ENCODE measurements at regions not wholly inside any gene's neighbourhood (a gene's known extent, or its start where the extent isn't known, plus 50 kb on each side); places are given as distances from the start of the nearest gene placed in this dataset.

DNA sequence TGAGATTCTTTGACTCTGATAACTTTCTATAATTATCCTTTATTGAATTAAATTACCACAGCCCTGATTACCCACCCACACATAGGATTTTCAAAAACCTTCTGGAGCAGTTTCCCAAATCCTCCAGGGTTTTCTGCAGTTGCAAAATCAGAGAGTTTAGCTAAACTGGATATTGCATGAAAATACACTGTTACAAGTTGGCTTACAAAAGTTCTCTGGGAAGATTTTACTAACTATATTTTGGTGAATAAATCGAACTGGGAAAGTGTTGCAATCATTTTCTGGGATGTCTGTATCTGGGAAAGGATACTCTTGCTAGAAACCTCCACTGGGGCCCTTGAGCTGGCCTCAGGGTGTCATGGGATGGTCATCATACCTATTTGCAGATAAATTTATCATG, 97.6 kb upstream of the STMND1 start:
- no peaks in the 10 kb centered on the region for H3K4me1 ChIP-seq
- intact Hi-C loops (cut with DNase I), result no loop called here
- H3K36me3 ChIP-seq, result no peaks in the 10 kb centered on the region
- TF ChIP-seq, protein P1, sequence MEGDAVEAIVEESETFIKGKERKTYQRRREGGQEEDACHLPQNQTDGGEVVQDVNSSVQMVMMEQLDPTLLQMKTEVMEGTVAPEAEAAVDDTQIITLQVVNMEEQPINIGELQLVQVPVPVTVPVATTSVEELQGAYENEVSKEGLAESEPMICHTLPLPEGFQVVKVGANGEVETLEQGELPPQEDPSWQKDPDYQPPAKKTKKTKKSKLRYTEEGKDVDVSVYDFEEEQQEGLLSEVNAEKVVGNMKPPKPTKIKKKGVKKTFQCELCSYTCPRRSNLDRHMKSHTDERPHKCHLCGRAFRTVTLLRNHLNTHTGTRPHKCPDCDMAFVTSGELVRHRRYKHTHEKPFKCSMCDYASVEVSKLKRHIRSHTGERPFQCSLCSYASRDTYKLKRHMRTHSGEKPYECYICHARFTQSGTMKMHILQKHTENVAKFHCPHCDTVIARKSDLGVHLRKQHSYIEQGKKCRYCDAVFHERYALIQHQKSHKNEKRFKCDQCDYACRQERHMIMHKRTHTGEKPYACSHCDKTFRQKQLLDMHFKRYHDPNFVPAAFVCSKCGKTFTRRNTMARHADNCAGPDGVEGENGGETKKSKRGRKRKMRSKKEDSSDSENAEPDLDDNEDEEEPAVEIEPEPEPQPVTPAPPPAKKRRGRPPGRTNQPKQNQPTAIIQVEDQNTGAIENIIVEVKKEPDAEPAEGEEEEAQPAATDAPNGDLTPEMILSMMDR (IDR thresholded peaks at IDR 0.05), result no peak
- no peaks in the 10 kb centered on the region for H3K9me3 ChIP-seq
- no peak for DNase-seq
- H3K27ac ChIP-seq, result no peak overlapping the region
- no peak overlapping the region for H3K4me3 ChIP-seq
- H3K9ac ChIP-seq (ENCODE audit: low read depth in 2 of 2, low read length in 2 of 2), result no peak overlapping the region
- no peaks in the 10 kb centered on the region for H3K27me3 ChIP-seq

DNA sequence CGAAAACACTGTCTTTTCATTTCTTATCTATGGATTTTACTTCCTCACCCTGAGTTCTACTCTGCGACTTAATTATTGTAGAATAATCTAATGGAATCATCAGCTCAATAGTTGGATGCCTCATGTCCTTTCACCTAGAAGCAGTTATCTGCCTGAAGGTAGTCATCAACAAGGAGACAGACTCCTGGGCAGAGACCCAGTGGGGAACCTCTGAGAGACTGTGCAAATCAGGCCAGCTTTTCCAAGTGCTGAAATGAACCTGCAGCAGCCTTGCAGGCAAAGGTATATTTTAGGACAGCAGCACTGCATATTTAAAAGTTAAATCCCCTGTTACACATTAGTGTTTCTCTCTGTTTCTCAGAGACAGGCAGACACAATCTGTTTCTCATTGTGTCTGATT, 99.7 kb upstream of the STMND1 start:
- Histone ChIP-seq H3K27ac (no peak overlapping the region), H3K9me3 (no peaks in the 10 kb centered on the region), H3K4me3 (no peak overlapping the region), H3K36me3 (no peaks in the 10 kb centered on the region), H3K27me3 (no peaks in the 10 kb centered on the region), H3K9ac (ENCODE audit: low read depth in 2 of 2, low read length in 2 of 2) (no peak overlapping the region), H3K4me1 (no peaks in the 10 kb centered on the region)
- DNase-seq, result no peak
- TF ChIP-seq, protein P1 (IDR thresholded peaks at IDR 0.05), result no peak
- intact Hi-C loops (cut with DNase I), result no loop called here

DNA sequence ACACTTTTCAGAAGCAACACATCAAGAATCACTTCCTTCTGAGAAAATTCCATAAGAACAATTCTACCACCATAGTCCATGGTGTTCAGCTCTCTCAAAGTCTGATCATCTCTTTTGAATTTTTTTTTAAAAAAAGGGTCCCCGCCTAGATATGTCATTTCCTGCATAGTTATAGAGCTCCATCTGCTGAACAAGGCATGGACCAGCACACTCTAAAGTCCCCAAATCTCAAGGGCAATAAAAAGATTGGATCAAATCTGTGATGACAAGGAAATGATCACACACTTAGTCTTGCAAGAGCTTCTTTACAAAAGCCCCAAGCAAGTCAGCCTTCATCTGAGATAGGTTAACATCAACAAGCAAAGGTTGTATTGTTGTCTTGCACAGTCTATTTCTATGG, 100.7 kb upstream of the STMND1 start:
- Histone ChIP-seq H3K36me3 (no peaks in the 10 kb centered on the region), H3K27ac (no peak overlapping the region), H3K27me3 (no peaks in the 10 kb centered on the region), H3K4me1 (no peaks in the 10 kb centered on the region), H3K9ac (ENCODE audit: low read depth in 2 of 2, low read length in 2 of 2) (no peak overlapping the region), H3K4me3 (no peak overlapping the region), H3K9me3 (no peaks in the 10 kb centered on the region)
- TF ChIP-seq, protein P1 (IDR thresholded peaks at IDR 0.05), result no peak
- no peak for DNase-seq
- intact Hi-C loops (cut with DNase I), result no loop called here

DNA sequence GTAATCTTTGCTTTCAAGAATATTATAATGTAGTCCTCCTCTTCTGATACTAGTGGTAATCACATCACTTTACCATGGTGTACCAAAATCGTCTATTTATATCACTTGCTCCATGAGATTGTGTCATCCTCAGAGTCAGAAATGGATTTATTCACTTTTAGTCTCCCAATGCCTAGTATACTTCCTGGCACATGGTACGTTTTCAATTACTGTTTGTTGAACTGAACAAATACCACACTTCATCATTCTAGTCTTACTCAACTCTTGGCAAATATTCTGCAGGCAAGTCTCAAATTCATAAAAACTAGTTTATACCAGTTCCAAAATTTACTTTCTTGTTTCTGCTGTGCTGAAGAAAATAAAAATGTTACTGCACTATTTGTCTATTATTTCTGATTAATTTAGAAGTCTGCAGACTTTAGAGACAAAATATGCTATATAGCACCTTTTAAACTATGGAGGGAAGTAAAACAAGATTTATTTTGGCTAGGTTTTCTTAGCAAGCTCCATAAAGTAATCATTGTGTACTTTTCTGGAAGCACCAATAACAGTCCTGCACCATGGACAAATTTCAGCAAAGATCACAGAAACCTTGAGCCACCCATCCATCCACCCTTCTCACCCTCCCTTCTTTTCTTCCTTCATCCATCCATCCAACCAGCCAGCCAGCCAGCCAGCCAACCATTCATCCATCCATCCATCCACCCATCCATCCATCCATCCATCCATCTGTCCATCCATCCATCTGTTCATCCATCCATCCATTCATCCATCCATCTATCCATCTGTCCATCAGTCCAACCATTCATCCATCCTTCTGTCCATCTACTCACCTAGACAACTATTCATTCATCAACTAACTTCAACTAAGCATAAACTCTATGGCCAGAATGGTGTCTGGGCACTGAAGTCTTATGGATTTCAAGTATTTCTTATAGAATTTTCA, 102.1 kb upstream of the STMND1 start:
- no peak for DNase-seq
- Histone ChIP-seq H3K4me1 (no peaks in the 10 kb centered on the region), H3K9ac (ENCODE audit: low read depth in 2 of 2, low read length in 2 of 2) (no peak overlapping the region), H3K36me3 (no peaks in the 10 kb centered on the region), H3K9me3 (no peaks in the 10 kb centered on the region), H3K27ac (no peak overlapping the region), H3K4me3 (no peak overlapping the region), H3K27me3 (no peaks in the 10 kb centered on the region)
- TF ChIP-seq, protein P1 (IDR thresholded peaks at IDR 0.05), result no peak
- intact Hi-C loops (cut with DNase I), result no loop called here

DNA sequence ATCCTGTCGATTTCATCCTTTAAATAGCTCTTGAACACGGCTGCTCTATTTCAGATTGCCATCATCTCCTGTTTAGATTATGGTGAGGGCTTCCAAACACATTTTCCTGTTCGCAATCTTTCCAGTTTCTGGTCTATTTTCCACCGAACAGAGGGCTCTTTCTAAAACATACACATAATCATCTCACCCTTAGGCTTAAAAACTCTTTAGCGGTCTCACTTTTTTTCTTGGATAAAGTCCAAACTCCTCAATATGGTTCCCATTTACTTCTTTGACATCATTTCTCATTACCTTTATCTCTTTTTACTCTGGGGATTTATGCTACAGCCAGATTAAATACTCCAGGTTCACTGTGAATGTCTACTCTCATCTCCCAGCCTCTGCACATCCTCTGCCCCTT, 103.4 kb upstream of the STMND1 start:
- Histone ChIP-seq H3K4me1 (no peaks in the 10 kb centered on the region), H3K9ac (ENCODE audit: low read depth in 2 of 2, low read length in 2 of 2) (no peak overlapping the region), H3K36me3 (no peaks in the 10 kb centered on the region), H3K27ac (no peak overlapping the region), H3K9me3 (no peaks in the 10 kb centered on the region), H3K27me3 (no peaks in the 10 kb centered on the region), H3K4me3 (no peak overlapping the region)
- intact Hi-C loops (cut with DNase I), result no loop called here
- TF ChIP-seq, protein P1 (IDR thresholded peaks at IDR 0.05), result no peak
- DNase-seq, result no peak
